Heart right ventricle (tissue), 16 donors: ENCODE measurements at regions not wholly inside any gene's neighbourhood (a gene's known extent, or its start where the extent isn't known, plus 50 kb on each side); places are given as distances from the start of the nearest gene placed in this dataset.

Experiments
- ATAC-seq, 8 donors: fragments of 200-7000 bp; cut with Tn5 transposase; one replicate each; pipeline ENCODE4 v1.9.1; 2020; ENCODE audit warnings: mild to moderate bottlenecking in 8 of 8, moderate library complexity in 8 of 8, moderate number of reproducible peaks in 1 of 8
- DNase-seq, 2 donors: peaks; one replicate each; pipeline ENCODE4 v3.0.0-alpha.2; 2020
- H3K27ac ChIP-seq, 10 donors: fragments of 200-600 bp; sonication (generic) in 2 of 10; one replicate each; pipeline versions ENCODE4 v1.5.0 to v1.8.0; 2020 to 2022; ENCODE audit warnings: mild to moderate bottlenecking in 3 of 10
- H3K27me3 ChIP-seq, 7 donors: fragments of 200-600 bp; one replicate each; pipeline ENCODE4 v1.8.0; 2021 to 2022; ENCODE audit warnings: mild to moderate bottlenecking in 2 of 7
- H3K36me3 ChIP-seq, 9 donors: fragments of 200-600 bp; sonication (generic) in 1 of 9; one replicate each; pipeline versions ENCODE4 v1.5.0 to v1.8.0; 2020 to 2022; ENCODE audit warnings: mild to moderate bottlenecking in 2 of 9
- H3K4me1 ChIP-seq, 9 donors: fragments of 200-600 bp; sonication (generic) in 1 of 9; one replicate each; pipeline versions ENCODE4 v1.5.0 to v1.8.0; 2020 to 2022; ENCODE audit warnings: mild to moderate bottlenecking in 4 of 9
- H3K4me3 ChIP-seq, 10 donors: fragments of 200-600 bp; sonication (generic) in 2 of 10; one replicate each; pipeline versions ENCODE4 v1.5.0 to v1.8.0; 2020 to 2022; ENCODE audit warnings: mild to moderate bottlenecking in 7 of 10, moderate library complexity in 2 of 10
- H3K9me3 ChIP-seq, 11 donors: fragments of 200-600 bp in 10 of 11; sonication (generic) in 2 of 11; one replicate each; pipeline versions ENCODE4 v1.5.0 to v1.8.0; 2013 to 2022; ENCODE audit warnings: mild to moderate bottlenecking in 2 of 11, control low read depth in 1 of 11, moderate library complexity in 1 of 11
- CTCF ChIP-seq, 9 donors: fragments of 200-600 bp; sonication (generic) in 2 of 9; IDR thresholded peaks; one replicate each; pipeline versions ENCODE4 v1.5.0 to v1.8.0; 2021 to 2022; ENCODE audit warnings: antibody characterized with exemption in 9 of 9, mild to moderate bottlenecking in 5 of 9, moderate library complexity in 1 of 9
- WGBS, 2 donors: extraction: QIAGEN DNeasy Blood & Tissue Kit; methylation state at CpG; one replicate each; pipeline ENCODE4 v1.1.7; 2013; ENCODE audit warnings: inconsistent platforms in 1 of 2; 5-methylcytosine and 5-hydroxymethylcytosine counted together
- intact Hi-C, 10 donors: fragments of 100-400 bp; cut with DNase I; formaldehyde crosslinking; loops; one replicate each; pipeline versions ENCODE4 v1.11.1 to v1.14.2; 2022
- donor health status: Arrhythmogenic right ventricular cardiomyopathy.
- donor health status: ischemic (EF 13 %, LVEDD 7.1; RV severe dilation, severe dysfunction).
- donor health status: healthy with polysubstance abuse.
- donor health status: DM: no; HTN: yes; CAD: no.
- donor health status: DM: no; HTN: no; CAD: no.
- donor health status: ischemic (EF 25% LVEDD 6.9; RV normal size, moderate dysfunction).
- donor health status: ischemic (EF 25% LVEDD 5.7; RV mildly dilated, moderate dysfunction).
- donor health status: healthy.
- donor health status: DM: yes; HTN: yes; CAD: no.
- donor health status: Ischemic cardiomyopathy.
- donor health status: ischemic (EF 35%, LVEDD 5.7; RV mildly dilated, moderate dysfunction).
- donor health status: nonischemic (EF 11% LVEDD 7.7; RV severe dilation, severe dysfunction).
- donor health status: DM: yes; HTN: yes; CAD: no.
- donor health status: PGD.
- donor health status: ischemic (EF 29% LVEDD 5.4; RV normal size, mild dysfunction).
- donor health status: nonischemic (EF 23%, LVEDD 6.1; RV moderate dilation, normal function).

GRCh38 chr2:83143946-83144345 lies 1315.1 kb downstream of the SUCLG1 start:
- Histone ChIP-seq H3K4me1 (no peaks in the 10 kb centered on the region), H3K27ac (no peak overlapping the region), H3K36me3 (no peaks in the 10 kb centered on the region), H3K4me3 (no peak overlapping the region), H3K9me3 (no peaks in the 10 kb centered on the region), H3K27me3 (no peaks in the 10 kb centered on the region)
- intact Hi-C loops = no loop called here
- no peak for TF ChIP-seq CTCF (IDR thresholded peaks at IDR 0.05)
- no peak for DNase-seq
- ATAC-seq = no peak
- WGBS, 2 donors = 81 to 100% methylated on average over 1 of the region's 1 CpG

- Histone ChIP-seq H3K9me3 (no peaks in the 10 kb centered on the region), H3K36me3 (no peaks in the 10 kb centered on the region), H3K4me1 (no peaks in the 10 kb centered on the region), H3K27ac (no peak overlapping the region), H3K27me3 (no peaks in the 10 kb centered on the region), H3K4me3 (no peak overlapping the region)
- DNase-seq (no peak), ATAC-seq (no peak)
- intact Hi-C loops = no loop called here
- TF ChIP-seq CTCF (IDR thresholded peaks at IDR 0.05) = no peak
Observed at GRCh38 chr2:83142934-83143333, 1316.1 kb downstream of the SUCLG1 start.

GRCh38 chr2:83115606-83116005 lies 1343.5 kb downstream of the SUCLG1 start:
- DNase-seq = no peak
- WGBS, 2 donors = 86 to 97% methylated on average over 1 of the region's 1 CpG
- H3K9me3 ChIP-seq = no peaks in the 10 kb centered on the region
- intact Hi-C loops = no loop called here
- no peaks in the 10 kb centered on the region for H3K36me3 ChIP-seq
- no peaks in the 10 kb centered on the region for H3K27me3 ChIP-seq
- H3K27ac ChIP-seq = no peak overlapping the region
- H3K4me3 ChIP-seq = no peak overlapping the region
- TF ChIP-seq CTCF (IDR thresholded peaks at IDR 0.05) = no peak
- ATAC-seq = no peak
- no peaks in the 10 kb centered on the region for H3K4me1 ChIP-seq

DNA sequence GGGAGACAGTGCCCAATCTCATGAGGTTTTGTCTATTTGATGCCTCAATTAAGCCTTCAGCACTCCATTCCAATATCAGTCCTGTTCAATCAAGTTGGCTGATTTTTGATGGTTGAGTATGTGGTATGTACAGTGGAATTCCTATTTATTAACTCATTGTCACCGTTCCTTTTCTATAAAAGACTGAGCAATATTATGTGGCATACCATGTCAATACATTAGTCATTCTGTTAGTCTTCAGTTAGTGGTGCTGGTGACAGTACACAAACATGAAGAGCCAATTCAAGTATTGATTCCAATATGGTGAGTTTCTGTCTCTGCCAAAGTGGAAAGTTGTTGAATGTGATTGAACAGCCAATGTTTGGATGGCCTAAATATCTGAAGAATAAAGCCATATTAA lies 1343.9 kb downstream of the SUCLG1 start:
- TF ChIP-seq CTCF (IDR thresholded peaks at IDR 0.05) = no peak
- no peaks in the 10 kb centered on the region for H3K4me1 ChIP-seq
- no peak overlapping the region for H3K27ac ChIP-seq
- H3K9me3 ChIP-seq = no peaks in the 10 kb centered on the region
- DNase-seq = no peak
- no peaks in the 10 kb centered on the region for H3K36me3 ChIP-seq
- no peak overlapping the region for H3K4me3 ChIP-seq
- 87 to 95% methylated on average over 1 of the region's 1 CpG for WGBS, 2 donors
- no peaks in the 10 kb centered on the region for H3K27me3 ChIP-seq
- ATAC-seq = no peak
- intact Hi-C loops = no loop called here

GRCh38 chr2:83113953-83114352 lies 1345.1 kb downstream of the SUCLG1 start:
- Histone ChIP-seq H3K4me1 (no peaks in the 10 kb centered on the region), H3K4me3 (no peak overlapping the region), H3K36me3 (no peaks in the 10 kb centered on the region), H3K27ac (no peak overlapping the region), H3K27me3 (no peaks in the 10 kb centered on the region), H3K9me3 (no peaks in the 10 kb centered on the region)
- DNase-seq (no peak), ATAC-seq (no peak)
- TF ChIP-seq CTCF (IDR thresholded peaks at IDR 0.05) = no peak
- 74 to 78% methylated on average over 3 of the region's 3 CpGs for WGBS, 2 donors
- intact Hi-C loops = no loop called here
